H9 (cell line): ENCODE measurements at regions not wholly inside any gene's neighbourhood (a gene's known extent, or its start where the extent isn't known, plus 50 kb on each side); places are given as distances from the start of the nearest gene placed in this dataset.

ENCODE experiments used
- DNase-seq: peaks from one replicate; pipeline ENCODE4 v3.0.0-alpha.2; 2017
- H2AFZ ChIP-seq: one replicate; pipeline ENCODE4 v1.6.1; 2013; ENCODE audit warnings: mild to moderate bottlenecking, low read length, control low read depth, moderate library complexity
- H2AK5ac ChIP-seq: 2 replicates; pipeline ENCODE4 v1.6.1; 2013; ENCODE audit warnings: low read length, control low read depth, mixed read lengths; ENCODE audit not compliant: insufficient read length
- H2BK120ac ChIP-seq: one replicate; pipeline ENCODE4 v1.6.1; 2013; ENCODE audit warnings: low read depth, mild to moderate bottlenecking, low read length, control low read depth, inconsistent platforms; ENCODE audit not compliant: poor library complexity, severe bottlenecking
- H2BK12ac ChIP-seq: 2 replicates; pipeline ENCODE4 v1.6.1; 2013; ENCODE audit warnings: low read length, control low read depth, mixed read lengths, low read depth; ENCODE audit not compliant: insufficient read length
- H2BK15ac ChIP-seq: 2 replicates; pipeline ENCODE4 v1.6.1; 2013; ENCODE audit warnings: low read depth, low read length, control low read depth
- H2BK20ac ChIP-seq: one replicate; pipeline ENCODE4 v1.6.1; 2013; ENCODE audit warnings: low read depth, mild to moderate bottlenecking, low read length, control low read depth, inconsistent platforms; ENCODE audit not compliant: poor library complexity, severe bottlenecking
- H2BK5ac ChIP-seq: 2 replicates; pipeline ENCODE4 v1.6.1; 2013; ENCODE audit warnings: low read length, control low read depth, mixed read lengths; ENCODE audit not compliant: insufficient read length
- H3K14ac ChIP-seq: 2 replicates; pipeline ENCODE4 v1.6.1; 2013; ENCODE audit warnings: low read length, control low read depth; ENCODE audit not compliant: insufficient read depth
- H3K18ac ChIP-seq: 2 replicates; pipeline ENCODE4 v1.6.1; 2013; ENCODE audit warnings: low read depth, mild to moderate bottlenecking, mixed read lengths, low read length, control low read depth; ENCODE audit not compliant: insufficient read length
- H3K23ac ChIP-seq: 2 replicates; pipeline ENCODE4 v1.6.1; 2013; ENCODE audit warnings: low read length, control low read depth, mixed read lengths, low read depth; ENCODE audit not compliant: insufficient read length
- H3K23me2 ChIP-seq: 2 replicates; pipeline ENCODE4 v1.6.1; 2013; ENCODE audit warnings: low read depth, mild to moderate bottlenecking, mixed read lengths, low read length, control low read depth; ENCODE audit not compliant: insufficient read length, poor library complexity, severe bottlenecking
- H3K27ac ChIP-seq: 2 replicates; pipeline ENCODE4 v1.5.1; 2013; ENCODE audit warnings: low read length, control low read depth, mixed read lengths, low read depth; ENCODE audit not compliant: insufficient read length
- H3K27me3 ChIP-seq: 2 replicates; pipeline ENCODE4 v1.6.1; 2013; ENCODE audit warnings: low read length, control low read depth, inconsistent platforms; ENCODE audit not compliant: insufficient read depth
- H3K4ac ChIP-seq: 2 replicates; pipeline ENCODE4 v1.6.1; 2013; ENCODE audit warnings: low read depth, mild to moderate bottlenecking, control low read depth, inconsistent platforms, low read length, moderate library complexity
- H3K4me1 ChIP-seq: 2 replicates; pipeline ENCODE4 v1.6.1; 2013; ENCODE audit warnings: low read length, control low read depth, inconsistent platforms; ENCODE audit not compliant: insufficient read depth
- H3K4me2 ChIP-seq: 2 replicates; pipeline ENCODE4 v1.6.1; 2013; ENCODE audit warnings: low read length, control low read depth, mixed read lengths; ENCODE audit not compliant: insufficient read length, insufficient read depth
- H3K56ac ChIP-seq: 2 replicates; pipeline ENCODE4 v1.6.1; 2013; ENCODE audit warnings: low read depth, mild to moderate bottlenecking, mixed read lengths, low read length, control low read depth; ENCODE audit not compliant: insufficient read length
- H3K79me1 ChIP-seq: 2 replicates; pipeline ENCODE4 v1.6.1; 2013; ENCODE audit warnings: low read depth, mild to moderate bottlenecking, moderate library complexity, low read length, control low read depth, inconsistent platforms; ENCODE audit not compliant: insufficient read depth, poor library complexity, severe bottlenecking
- H3K79me2 ChIP-seq: 2 replicates; pipeline ENCODE4 v1.6.1; 2013; ENCODE audit warnings: low read length, control low read depth, inconsistent platforms; ENCODE audit not compliant: insufficient read depth
- H3K9ac ChIP-seq: 2 replicates; pipeline ENCODE4 v1.6.1; 2013; ENCODE audit warnings: low read length, control low read depth, mixed read lengths; ENCODE audit not compliant: insufficient read length; ENCODE audit errors: extremely low read depth
- H3K9me3 ChIP-seq: one replicate; pipeline ENCODE4 v1.6.1; 2013; ENCODE audit warnings: low read depth, low read length, inconsistent platforms; ENCODE audit not compliant: control insufficient read depth
- H3T11ph ChIP-seq: one replicate; pipeline ENCODE4 v1.6.1; 2013; ENCODE audit warnings: mild to moderate bottlenecking, low read length, control low read depth, inconsistent platforms
- H4K20me1 ChIP-seq: one replicate; pipeline ENCODE4 v1.6.1; 2013; ENCODE audit not compliant: control insufficient read depth, insufficient read length, insufficient read depth
- H4K5ac ChIP-seq: 2 replicates; pipeline ENCODE4 v1.6.1; 2013; ENCODE audit warnings: low read depth, mild to moderate bottlenecking, mixed read lengths, low read length, control low read depth; ENCODE audit not compliant: insufficient read length
- H4K8ac ChIP-seq: replicated peaks from 2 replicates; pipeline ENCODE4 v1.6.1; 2013; ENCODE audit warnings: low read length, control low read depth, mixed read lengths, low read depth; ENCODE audit not compliant: insufficient read length
- H4K91ac ChIP-seq: 2 replicates; pipeline ENCODE4 v1.6.1; 2013; ENCODE audit warnings: low read depth, mild to moderate bottlenecking, moderate library complexity, mixed read lengths, low read length, control low read depth; ENCODE audit not compliant: insufficient read length
- H3K27ac Mint-ChIP-seq, 3 experiments: 2 replicates in 2 of 3; 3 replicates in 1 of 3; pipeline ENCODE4 v1.8.0; 2020 to 2021; ENCODE audit warnings: mixed read lengths in 3 of 3, mild to moderate bottlenecking in 1 of 3, moderate library complexity in 1 of 3
- H3K27me3 Mint-ChIP-seq: 2 replicates; pipeline ENCODE4 v1.8.0; 2021; ENCODE audit warnings: low read depth, mild to moderate bottlenecking, moderate library complexity, mixed read lengths
- H3K36me3 Mint-ChIP-seq, 3 experiments: 2 replicates in 2 of 3; 3 replicates in 1 of 3; pipeline ENCODE4 v1.8.0; 2020 to 2021; ENCODE audit warnings: low read depth in 3 of 3, mixed read lengths in 3 of 3; ENCODE audit not compliant: insufficient read depth in 1 of 3
- H3K4me1 Mint-ChIP-seq, 2 experiments: 2 replicates each; pipeline ENCODE4 v1.8.0; 2020; ENCODE audit warnings: mixed read lengths in 2 of 2
- H3K4me3 Mint-ChIP-seq, 2 experiments: 2 replicates in 1 of 2; 3 replicates in 1 of 2; pipeline ENCODE4 v1.8.0; 2020 to 2021; ENCODE audit warnings: mild to moderate bottlenecking in 2 of 2, mixed read lengths in 2 of 2, moderate library complexity in 1 of 2
- H3K9me3 Mint-ChIP-seq, 2 experiments: 2 replicates in 1 of 2; 3 replicates in 1 of 2; pipeline ENCODE4 v1.8.0; 2020; ENCODE audit warnings: mild to moderate bottlenecking in 2 of 2, mixed read lengths in 2 of 2, moderate library complexity in 1 of 2
- CTCF ChIP-seq: fragments of 200-600 bp; sonication (generic); conservative IDR thresholded peaks from 3 replicates; pipeline ENCODE4 v1.8.0; 2021; ENCODE audit warnings: antibody characterized with exemption, mild to moderate bottlenecking
- WGBS: extraction: QIAGEN DNeasy Blood & Tissue Kit; methylation state at CpG from one replicate; pipeline ENCODE4 v1.1.7; 2013; ENCODE audit warnings: missing lambda C conversion rate, low lambda C conversion rate, mixed read lengths; ENCODE audit not compliant: insufficient read length; ENCODE audit errors: extremely low coverage; 5-methylcytosine and 5-hydroxymethylcytosine counted together

- Histone ChIP-seq H2BK15ac (no peak overlapping the region), H2BK12ac (no peak overlapping the region), H3K4me1 (peaks cover 2% of the 10 kb centered on the region; the same call in 1 of the 2 replicates), H3K23me2 (no peaks in the 10 kb centered on the region), H2AFZ (no peak overlapping the region), H2BK20ac (no peak overlapping the region), H3K9ac (no peak overlapping the region), H3T11ph (no peak overlapping the region), H2BK5ac (no peak overlapping the region), H3K4ac (no peak overlapping the region), H4K5ac (no peak overlapping the region), H3K27ac (no peak overlapping the region), H3K18ac (no peak overlapping the region), H4K91ac (no peak overlapping the region), H3K56ac (no peak overlapping the region), H3K23ac (no peak overlapping the region), H4K8ac (no peak overlapping the region), H2AK5ac (no peak overlapping the region), H3K4me2 (no peak overlapping the region), H3K79me2 (no peaks in the 10 kb centered on the region), H2BK120ac (no peak overlapping the region), H3K79me1 (no peaks in the 10 kb centered on the region), H3K9me3 (no peaks in the 10 kb centered on the region), H4K20me1 (no peaks in the 10 kb centered on the region), H3K14ac (no peak overlapping the region), H3K27me3 (no peaks in the 10 kb centered on the region)
- Mint-ChIP-seq H3K4me3 (no peak overlapping the region), H3K9me3 (peaks cover 7 to 9% of the 10 kb centered on the region in 2 experiments; a peak in 3 of 5 replicates), H3K27ac (no peak overlapping the region), H3K36me3 (peaks cover 0 to 8% (median 2%) of the 10 kb centered on the region in 3 experiments; a peak in 4 of 7 replicates), H3K4me1 (peaks cover 3 to 12% of the 10 kb centered on the region in 2 experiments), H3K27me3 (peaks cover 2% of the 10 kb centered on the region; the same call in 1 of the 2 replicates)
- DNase-seq, result no peak
- no CpG with 5 or more reads among the region's 1 CpG for WGBS
- no peak for TF ChIP-seq CTCF
These were observed 388.8 kb downstream of the ZSWIM6 start for GRCh38 chr5:61720829-61721228.
